HEK293 (cell line): ENCODE measurements at regions not wholly inside any gene's neighbourhood (a gene's known extent, or its start where the extent isn't known, plus 50 kb on each side); places are given as distances from the start of the nearest gene placed in this dataset.
"Not testable (repeated sequence)": the region's sequence is repeated elsewhere in the genome, so short reads cannot be mapped to it uniquely, and the experiment has no call there.

Experiments used
- CTCF ChIA-PET: fragments of 350-600 bp; formaldehyde crosslinking; extraction: SDS; loops from one replicate; lab custom pipeline; 2021; ENCODE audit warnings: antibody characterized with exemption; lab: Yijun Ruan, JAX
- POLR2A ChIA-PET: fragments of 300-600 bp; formaldehyde crosslinking; extraction: SDS; loops from one replicate; lab custom pipeline; 2020; ENCODE audit warnings: antibody characterized with exemption, inconsistent platforms; lab: Yijun Ruan, JAX
- H3K27ac ChIP-seq: fragments of 200-500 bp; sonication (Bioruptor generic); 2 replicates; pipeline ENCODE4 v1.5.1; 2014; ENCODE audit warnings: low read depth, low read length, control low read depth, inconsistent platforms; ENCODE audit errors: extremely low read depth
- H3K36me3 ChIP-seq, 2 experiments: fragments of 200-500 bp in 1 of 2; sonication (Bioruptor generic) in 1 of 2; 1 replicate in 1 of 2; 2 replicates in 1 of 2; pipeline ENCODE4 v1.5.1; 2014 to 2017; ENCODE audit warnings: inconsistent platforms in 2 of 2, low read length in 2 of 2; ENCODE audit not compliant: control insufficient read depth in 2 of 2, insufficient read depth in 1 of 2
- H3K4me1 ChIP-seq: fragments of 200-500 bp; sonication (Bioruptor generic); 2 replicates; pipeline ENCODE4 v1.5.1; 2014; ENCODE audit warnings: mild to moderate bottlenecking, low read length, inconsistent platforms; ENCODE audit not compliant: control insufficient read depth, insufficient read depth
- H3K4me3 ChIP-seq: 2 replicates; pipeline ENCODE4 v1.5.1; 2011; ENCODE audit warnings: low read depth, mild to moderate bottlenecking, control low read depth, low read length, moderate library complexity
- H3K9me3 ChIP-seq: fragments of 200-500 bp; sonication (Bioruptor generic); 2 replicates; pipeline ENCODE4 v1.5.1; 2014; ENCODE audit warnings: low read depth, low read length, inconsistent platforms; ENCODE audit not compliant: control insufficient read depth, insufficient read depth
- IKZF3 ChIP-seq: fragments of 450-650 bp; IDR thresholded peaks from 2 replicates; pipeline ENCODE4 v1.5.0; 2018; ENCODE audit warnings: missing biosample characterization, mild to moderate bottlenecking, missing genetic modification characterization, moderate library complexity
- SETDB1 ChIP-seq: IDR thresholded peaks from one replicate; pipeline ENCODE4 v1.6.1; 2017; ENCODE audit warnings: mild to moderate bottlenecking, low read length, moderate library complexity, mixed read lengths; ENCODE audit not compliant: insufficient read length
- ZNF214 ChIP-seq: fragments of 450-650 bp; formaldehyde crosslinking; IDR thresholded peaks from 2 replicates; pipeline ENCODE4 v1.5.1; 2017; ENCODE audit warnings: missing biosample characterization, mild to moderate bottlenecking, missing genetic modification characterization, borderline replicate concordance
- ZNF560 ChIP-seq: fragments of 450-650 bp; formaldehyde crosslinking; IDR thresholded peaks from 2 replicates; pipeline ENCODE4 v1.5.1; 2017; ENCODE audit warnings: missing biosample characterization, missing genetic modification characterization, borderline replicate concordance
- ZNF623 ChIP-seq: fragments of 450-650 bp; formaldehyde crosslinking; IDR thresholded peaks from 2 replicates; pipeline ENCODE4 v1.5.1; 2016; ENCODE audit warnings: missing biosample characterization, missing genetic modification characterization
- ZNF707 ChIP-seq: fragments of 450-650 bp; formaldehyde crosslinking; IDR thresholded peaks from 2 replicates; pipeline ENCODE4 v1.5.1; 2016; ENCODE audit warnings: missing biosample characterization, missing genetic modification characterization
- TF ChIP-seq, protein P1 (sequence below): fragments of 450-650 bp; formaldehyde crosslinking; IDR thresholded peaks from 2 replicates; pipeline ENCODE4; 2016; ENCODE audit warnings: missing biosample characterization, missing genetic modification characterization
- TF ChIP-seq, protein P2 (sequence below): fragments of 450-650 bp; formaldehyde crosslinking; IDR thresholded peaks from 2 replicates; pipeline ENCODE4 v1.5.1; 2016; ENCODE audit warnings: missing biosample characterization, missing genetic modification characterization, low read depth
- TF ChIP-seq, protein P3 (sequence below): fragments of 450-650 bp; formaldehyde crosslinking; conservative IDR thresholded peaks from 2 replicates; pipeline ENCODE4 v1.5.1; 2016; ENCODE audit warnings: low read depth, missing biosample characterization, missing genetic modification characterization

DNA sequence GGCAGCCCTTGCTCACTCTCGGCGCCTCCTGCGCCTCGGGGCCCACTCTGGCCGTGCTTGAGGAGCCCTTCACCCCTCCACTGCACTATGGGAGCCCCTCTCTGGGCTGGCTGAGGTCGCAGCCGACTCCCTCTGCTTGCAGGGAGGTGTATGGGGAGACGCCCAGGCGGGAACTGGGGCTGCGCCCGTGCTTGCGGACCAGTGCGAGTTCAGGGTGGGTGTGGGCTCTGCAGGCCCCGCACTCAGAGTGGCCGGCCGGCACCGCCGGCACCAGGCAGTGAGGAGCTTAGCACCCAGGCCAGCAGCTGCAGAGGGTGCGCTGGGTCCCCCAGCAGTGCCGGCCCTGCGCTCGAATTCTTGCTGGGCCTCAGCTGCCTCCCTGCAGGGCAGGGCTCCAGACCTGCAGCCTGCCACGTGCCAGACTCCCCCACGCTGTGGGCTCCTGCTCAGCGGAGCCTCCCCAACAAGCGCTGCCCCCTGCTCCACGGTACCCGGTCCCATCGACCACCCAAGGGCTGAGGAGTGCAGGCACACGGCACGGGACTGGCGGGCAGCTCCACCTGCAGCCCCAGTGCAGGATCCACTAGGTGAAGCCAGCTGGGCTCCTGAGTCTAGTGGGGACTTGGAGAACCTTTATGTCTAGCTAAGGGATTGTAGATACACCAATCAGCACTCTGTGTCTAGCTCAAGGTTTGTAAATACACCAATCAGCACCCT, 54.0 kb upstream of the WWC2 start:
- H3K9me3 ChIP-seq, H3K4me3 ChIP-seq, H3K4me1 ChIP-seq, H3K27ac ChIP-seq, POLR2A ChIA-PET, H3K36me3 ChIP-seq: not testable (repeated sequence)
- CTCF ChIA-PET = interaction anchor here (0.6 kb wide), 1 partner anchor 171 kb away, joined by 3 read pairs; no protein-coding TSS in a partner anchor

DNA sequence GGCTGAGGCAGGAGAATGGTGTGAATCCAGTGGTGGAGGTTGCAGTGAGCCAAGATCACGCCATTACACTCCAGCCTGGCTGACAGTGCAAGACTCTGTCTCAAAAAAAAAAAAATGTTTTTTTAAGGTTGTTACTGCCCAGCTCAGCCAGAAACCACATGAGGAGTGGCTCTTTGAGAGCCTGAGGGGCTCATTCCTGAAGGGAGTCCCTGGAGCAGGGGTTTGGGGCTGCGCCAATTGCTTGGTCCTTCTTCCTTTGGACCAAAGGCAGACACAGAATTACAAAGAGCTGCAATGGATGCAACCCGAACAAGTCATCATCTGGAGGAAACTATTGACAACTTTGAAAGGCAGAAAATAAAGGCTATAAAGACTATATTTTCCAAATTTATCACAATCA, 60.6 kb upstream of the WWC2 start:
- CTCF ChIA-PET = no interaction called here
- no peak overlapping the region for H3K27ac ChIP-seq
- no peak overlapping the region for H3K4me3 ChIP-seq
- TF ChIP-seq SETDB1 = no peak
- TF ChIP-seq, protein P1, sequence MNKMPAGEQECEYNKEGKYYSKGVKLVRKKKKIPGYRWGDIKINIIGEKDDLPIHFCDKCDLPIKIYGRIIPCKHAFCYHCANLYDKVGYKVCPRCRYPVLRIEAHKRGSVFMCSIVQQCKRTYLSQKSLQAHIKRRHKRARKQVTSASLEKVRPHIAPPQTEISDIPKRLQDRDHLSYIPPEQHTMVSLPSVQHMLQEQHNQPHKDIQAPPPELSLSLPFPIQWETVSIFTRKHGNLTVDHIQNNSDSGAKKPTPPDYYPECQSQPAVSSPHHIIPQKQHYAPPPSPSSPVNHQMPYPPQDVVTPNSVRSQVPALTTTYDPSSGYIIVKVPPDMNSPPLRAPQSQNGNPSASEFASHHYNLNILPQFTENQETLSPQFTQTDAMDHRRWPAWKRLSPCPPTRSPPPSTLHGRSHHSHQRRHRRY (tag by site-specific recombination) = no peak
- no peak for TF ChIP-seq ZNF707 (tag by site-specific recombination)
- no peak for TF ChIP-seq IKZF3 (tag by site-specific recombination)
- TF ChIP-seq ZNF623 = no peak
- TF ChIP-seq, protein P2, sequence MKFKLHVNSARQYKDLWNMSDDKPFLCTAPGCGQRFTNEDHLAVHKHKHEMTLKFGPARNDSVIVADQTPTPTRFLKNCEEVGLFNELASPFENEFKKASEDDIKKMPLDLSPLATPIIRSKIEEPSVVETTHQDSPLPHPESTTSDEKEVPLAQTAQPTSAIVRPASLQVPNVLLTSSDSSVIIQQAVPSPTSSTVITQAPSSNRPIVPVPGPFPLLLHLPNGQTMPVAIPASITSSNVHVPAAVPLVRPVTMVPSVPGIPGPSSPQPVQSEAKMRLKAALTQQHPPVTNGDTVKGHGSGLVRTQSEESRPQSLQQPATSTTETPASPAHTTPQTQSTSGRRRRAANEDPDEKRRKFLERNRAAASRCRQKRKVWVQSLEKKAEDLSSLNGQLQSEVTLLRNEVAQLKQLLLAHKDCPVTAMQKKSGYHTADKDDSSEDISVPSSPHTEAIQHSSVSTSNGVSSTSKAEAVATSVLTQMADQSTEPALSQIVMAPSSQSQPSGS (tag by site-specific recombination) = no peak
- TF ChIP-seq, all 188 proteins: peak for 0
- POLR2A ChIA-PET = no interaction called here
- H3K4me1 ChIP-seq = no peaks in the 10 kb centered on the region
- no peaks in the 10 kb centered on the region for H3K36me3 ChIP-seq
- no peaks in the 10 kb centered on the region for H3K9me3 ChIP-seq

DNA sequence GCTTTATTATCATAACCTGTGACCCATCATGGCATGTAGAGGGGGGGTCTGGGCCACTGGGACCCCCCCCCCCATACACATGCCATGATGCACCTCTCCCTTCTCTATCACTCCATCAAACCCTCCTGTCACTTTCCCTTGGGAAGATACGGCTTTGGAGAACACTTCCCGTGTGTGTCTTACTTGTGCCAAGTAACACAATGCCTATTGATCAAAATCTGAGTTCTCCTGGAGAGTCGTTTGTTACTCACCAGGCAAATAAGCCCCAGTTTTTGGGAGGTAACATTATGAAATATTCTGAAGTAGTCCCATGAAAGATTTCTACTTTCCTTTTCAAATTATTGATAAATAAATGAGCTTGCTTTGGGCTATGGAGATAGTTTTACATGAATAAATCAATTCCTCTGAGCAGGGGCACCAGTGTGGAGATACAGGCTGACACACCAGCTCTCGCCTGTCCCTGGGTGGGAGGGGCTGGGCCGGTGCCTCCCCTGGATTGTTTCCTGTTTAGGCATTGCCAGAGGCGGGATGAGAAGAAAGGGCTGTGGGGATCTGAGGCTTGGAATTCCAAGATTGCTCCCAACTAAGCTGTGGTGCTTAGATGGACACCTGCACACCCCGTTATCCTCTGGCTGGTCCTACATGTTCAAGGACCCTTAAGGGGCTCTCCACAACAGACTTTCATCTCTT, 63.2 kb upstream of the WWC2 start:
- Histone ChIP-seq H3K27ac (no peak overlapping the region), H3K4me3 (no peak overlapping the region), H3K36me3 (no peaks in the 10 kb centered on the region), H3K4me1 (no peaks in the 10 kb centered on the region), H3K9me3 (no peaks in the 10 kb centered on the region)
- no peak for TF ChIP-seq ZNF560 (tag by site-specific recombination)
- TF ChIP-seq ZNF214 (tag by site-specific recombination) = no peak
- TF ChIP-seq, protein P3, sequence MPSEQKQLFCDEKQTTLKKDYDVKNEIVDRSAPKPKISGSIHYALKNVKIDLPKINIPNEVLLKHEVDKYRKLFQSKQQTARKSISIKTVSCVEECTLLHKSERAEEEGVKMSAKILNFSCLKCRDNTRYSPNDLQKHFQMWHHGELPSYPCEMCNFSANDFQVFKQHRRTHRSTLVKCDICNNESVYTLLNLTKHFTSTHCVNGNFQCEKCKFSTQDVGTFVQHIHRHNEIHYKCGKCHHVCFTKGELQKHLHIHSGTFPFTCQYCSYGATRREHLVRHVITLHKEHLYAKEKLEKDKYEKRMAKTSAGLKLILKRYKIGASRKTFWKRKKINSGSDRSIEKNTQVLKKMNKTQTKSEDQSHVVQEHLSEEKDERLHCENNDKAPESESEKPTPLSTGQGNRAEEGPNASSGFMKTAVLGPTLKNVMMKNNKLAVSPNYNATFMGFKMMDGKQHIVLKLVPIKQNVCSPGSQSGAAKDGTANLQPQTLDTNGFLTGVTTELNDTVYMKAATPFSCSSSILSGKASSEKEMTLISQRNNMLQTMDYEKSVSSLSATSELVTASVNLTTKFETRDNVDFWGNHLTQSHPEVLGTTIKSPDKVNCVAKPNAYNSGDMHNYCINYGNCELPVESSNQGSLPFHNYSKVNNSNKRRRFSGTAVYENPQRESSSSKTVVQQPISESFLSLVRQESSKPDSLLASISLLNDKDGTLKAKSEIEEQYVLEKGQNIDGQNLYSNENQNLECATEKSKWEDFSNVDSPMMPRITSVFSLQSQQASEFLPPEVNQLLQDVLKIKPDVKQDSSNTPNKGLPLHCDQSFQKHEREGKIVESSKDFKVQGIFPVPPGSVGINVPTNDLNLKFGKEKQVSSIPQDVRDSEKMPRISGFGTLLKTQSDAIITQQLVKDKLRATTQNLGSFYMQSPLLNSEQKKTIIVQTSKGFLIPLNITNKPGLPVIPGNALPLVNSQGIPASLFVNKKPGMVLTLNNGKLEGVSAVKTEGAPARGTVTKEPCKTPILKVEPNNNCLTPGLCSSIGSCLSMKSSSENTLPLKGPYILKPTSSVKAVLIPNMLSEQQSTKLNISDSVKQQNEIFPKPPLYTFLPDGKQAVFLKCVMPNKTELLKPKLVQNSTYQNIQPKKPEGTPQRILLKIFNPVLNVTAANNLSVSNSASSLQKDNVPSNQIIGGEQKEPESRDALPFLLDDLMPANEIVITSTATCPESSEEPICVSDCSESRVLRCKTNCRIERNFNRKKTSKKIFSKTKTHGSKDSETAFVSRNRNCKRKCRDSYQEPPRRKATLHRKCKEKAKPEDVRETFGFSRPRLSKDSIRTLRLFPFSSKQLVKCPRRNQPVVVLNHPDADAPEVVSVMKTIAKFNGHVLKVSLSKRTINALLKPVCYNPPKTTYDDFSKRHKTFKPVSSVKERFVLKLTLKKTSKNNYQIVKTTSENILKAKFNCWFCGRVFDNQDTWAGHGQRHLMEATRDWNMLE (tag by site-specific recombination) = no peak
- CTCF ChIA-PET = interaction anchor here (0.6 to 0.8 kb wide), 2 partner anchors 37 to 182 kb away, joined by 3 to 4 read pairs; no protein-coding TSS in a partner anchor
- POLR2A ChIA-PET = no interaction called here
